GM23338 (cell line): ENCODE measurements at regions not wholly inside any gene's neighbourhood (a gene's known extent, or its start where the extent isn't known, plus 50 kb on each side); places are given as distances from the start of the nearest gene placed in this dataset.

ENCODE experiments used
- ATAC-seq: fragments of 200-7000 bp; cut with Tn5 transposase; 3 replicates; pipeline ENCODE4 v1.9.1; 2020
- DNase-seq: peaks from one replicate; pipeline ENCODE4 v3.0.0-alpha.2; 2015; ENCODE audit warnings: low spot score
- H2AFZ ChIP-seq: fragments of 200-600 bp; sonication (generic); 2 replicates; pipeline ENCODE4 v1.8.0; 2016; ENCODE audit warnings: antibody characterized with exemption, mild to moderate bottlenecking, moderate library complexity
- H3F3A ChIP-seq: fragments of 200-600 bp; sonication (generic); replicated peaks from 2 replicates; pipeline ENCODE4 v1.8.0; 2017; ENCODE audit warnings: antibody characterized with exemption, mixed run types, low read depth
- H3K27ac ChIP-seq: fragments of 200-600 bp; sonication (generic); 2 replicates; pipeline ENCODE4 v1.6.1; 2016; ENCODE audit warnings: low read depth
- H3K27me3 ChIP-seq: fragments of 200-600 bp; sonication (generic); 2 replicates; pipeline ENCODE4 v1.8.0; 2016; ENCODE audit warnings: mild to moderate bottlenecking, mixed run types, moderate library complexity; ENCODE audit not compliant: insufficient read depth
- H3K36me3 ChIP-seq: fragments of 200-600 bp; sonication (generic); 2 replicates; pipeline ENCODE4 v1.8.0; 2016; ENCODE audit warnings: mild to moderate bottlenecking; ENCODE audit not compliant: insufficient read depth
- H3K4me1 ChIP-seq: fragments of 200-600 bp; sonication (generic); 2 replicates; pipeline ENCODE4 v1.8.0; 2016; ENCODE audit warnings: mild to moderate bottlenecking, moderate library complexity; ENCODE audit not compliant: insufficient read depth
- H3K4me2 ChIP-seq: fragments of 200-600 bp; sonication (generic); 2 replicates; pipeline ENCODE4 v1.7.1; 2017; ENCODE audit warnings: mixed run types
- H3K4me3 ChIP-seq: fragments of 200-600 bp; sonication (generic); 2 replicates; pipeline ENCODE4 v1.6.1; 2016; ENCODE audit warnings: mixed run types
- H3K79me2 ChIP-seq: fragments of 200-600 bp; sonication (generic); replicated peaks from 2 replicates; pipeline ENCODE4 v1.8.0; 2017; ENCODE audit warnings: mild to moderate bottlenecking; ENCODE audit not compliant: insufficient read depth
- H3K9me2 ChIP-seq: fragments of 200-600 bp; sonication (generic); 2 replicates; pipeline ENCODE4 v1.8.0; 2017; ENCODE audit not compliant: insufficient read depth
- H4K20me1 ChIP-seq: fragments of 200-600 bp; sonication (generic); replicated peaks from 2 replicates; pipeline ENCODE4 v1.8.0; 2017; ENCODE audit warnings: mild to moderate bottlenecking; ENCODE audit not compliant: insufficient read depth
- H3K27ac Mint-ChIP-seq: 2 replicates; pipeline ENCODE4 v1.8.0; 2020; ENCODE audit warnings: inconsistent platforms, mild to moderate bottlenecking, moderate library complexity, mixed read lengths
- H3K27me3 Mint-ChIP-seq: 3 replicates; pipeline ENCODE4 v1.8.0; 2022; ENCODE audit warnings: low read depth, mild to moderate bottlenecking, moderate library complexity, mixed read lengths, inconsistent platforms; ENCODE audit not compliant: insufficient read depth, poor library complexity
- H3K36me3 Mint-ChIP-seq: 3 replicates; pipeline ENCODE4 v1.8.0; 2021; ENCODE audit warnings: low read depth, mild to moderate bottlenecking, inconsistent platforms, moderate library complexity, mixed read lengths
- H3K4me1 Mint-ChIP-seq: 3 replicates; pipeline ENCODE4 v1.8.0; 2020; ENCODE audit warnings: mild to moderate bottlenecking, inconsistent platforms, mixed read lengths
- H3K4me3 Mint-ChIP-seq: 3 replicates; pipeline ENCODE4 v1.8.0; 2021; ENCODE audit warnings: moderate library complexity, mild to moderate bottlenecking, inconsistent platforms, mixed read lengths
- H3K9me3 Mint-ChIP-seq: 3 replicates; pipeline ENCODE4 v1.8.0; 2020; ENCODE audit warnings: moderate library complexity, mild to moderate bottlenecking, inconsistent platforms, mixed read lengths
- CREB1 ChIP-seq: fragments of 250-450 bp; sonication (Bioruptor Pico); IDR thresholded peaks from 2 replicates; pipeline ENCODE4 v1.5.0; 2020; ENCODE audit warnings: low read depth, mild to moderate bottlenecking, moderate library complexity
- EZH2 ChIP-seq: fragments of 200-600 bp; sonication (generic); IDR thresholded peaks from one replicate; pipeline ENCODE4 v1.8.0; 2017; ENCODE audit warnings: antibody characterized with exemption, mild to moderate bottlenecking, low read depth; ENCODE audit not compliant: unreplicated experiment
- ZNF114 ChIP-seq: fragments of 250-450 bp; sonication (Bioruptor Pico); IDR thresholded peaks from 2 replicates; pipeline ENCODE4 v1.5.0; 2020; ENCODE audit warnings: mild to moderate bottlenecking, moderate library complexity
- ZNF331 ChIP-seq: fragments of 250-450 bp; sonication (Bioruptor Pico); IDR thresholded peaks from 2 replicates; pipeline ENCODE4 v1.5.0; 2020; ENCODE audit warnings: low read depth, mild to moderate bottlenecking, moderate library complexity
- TF ChIP-seq, protein P1 (sequence below): fragments of 250-450 bp; sonication (Bioruptor Pico); IDR thresholded peaks from 2 replicates; pipeline ENCODE4 v1.5.0; 2020; ENCODE audit warnings: mild to moderate bottlenecking, moderate library complexity

GRCh38 chr3:69458803-69459365 is 73.0 kb upstream of the FRMD4B start (continued):
- TF ChIP-seq, protein P1, sequence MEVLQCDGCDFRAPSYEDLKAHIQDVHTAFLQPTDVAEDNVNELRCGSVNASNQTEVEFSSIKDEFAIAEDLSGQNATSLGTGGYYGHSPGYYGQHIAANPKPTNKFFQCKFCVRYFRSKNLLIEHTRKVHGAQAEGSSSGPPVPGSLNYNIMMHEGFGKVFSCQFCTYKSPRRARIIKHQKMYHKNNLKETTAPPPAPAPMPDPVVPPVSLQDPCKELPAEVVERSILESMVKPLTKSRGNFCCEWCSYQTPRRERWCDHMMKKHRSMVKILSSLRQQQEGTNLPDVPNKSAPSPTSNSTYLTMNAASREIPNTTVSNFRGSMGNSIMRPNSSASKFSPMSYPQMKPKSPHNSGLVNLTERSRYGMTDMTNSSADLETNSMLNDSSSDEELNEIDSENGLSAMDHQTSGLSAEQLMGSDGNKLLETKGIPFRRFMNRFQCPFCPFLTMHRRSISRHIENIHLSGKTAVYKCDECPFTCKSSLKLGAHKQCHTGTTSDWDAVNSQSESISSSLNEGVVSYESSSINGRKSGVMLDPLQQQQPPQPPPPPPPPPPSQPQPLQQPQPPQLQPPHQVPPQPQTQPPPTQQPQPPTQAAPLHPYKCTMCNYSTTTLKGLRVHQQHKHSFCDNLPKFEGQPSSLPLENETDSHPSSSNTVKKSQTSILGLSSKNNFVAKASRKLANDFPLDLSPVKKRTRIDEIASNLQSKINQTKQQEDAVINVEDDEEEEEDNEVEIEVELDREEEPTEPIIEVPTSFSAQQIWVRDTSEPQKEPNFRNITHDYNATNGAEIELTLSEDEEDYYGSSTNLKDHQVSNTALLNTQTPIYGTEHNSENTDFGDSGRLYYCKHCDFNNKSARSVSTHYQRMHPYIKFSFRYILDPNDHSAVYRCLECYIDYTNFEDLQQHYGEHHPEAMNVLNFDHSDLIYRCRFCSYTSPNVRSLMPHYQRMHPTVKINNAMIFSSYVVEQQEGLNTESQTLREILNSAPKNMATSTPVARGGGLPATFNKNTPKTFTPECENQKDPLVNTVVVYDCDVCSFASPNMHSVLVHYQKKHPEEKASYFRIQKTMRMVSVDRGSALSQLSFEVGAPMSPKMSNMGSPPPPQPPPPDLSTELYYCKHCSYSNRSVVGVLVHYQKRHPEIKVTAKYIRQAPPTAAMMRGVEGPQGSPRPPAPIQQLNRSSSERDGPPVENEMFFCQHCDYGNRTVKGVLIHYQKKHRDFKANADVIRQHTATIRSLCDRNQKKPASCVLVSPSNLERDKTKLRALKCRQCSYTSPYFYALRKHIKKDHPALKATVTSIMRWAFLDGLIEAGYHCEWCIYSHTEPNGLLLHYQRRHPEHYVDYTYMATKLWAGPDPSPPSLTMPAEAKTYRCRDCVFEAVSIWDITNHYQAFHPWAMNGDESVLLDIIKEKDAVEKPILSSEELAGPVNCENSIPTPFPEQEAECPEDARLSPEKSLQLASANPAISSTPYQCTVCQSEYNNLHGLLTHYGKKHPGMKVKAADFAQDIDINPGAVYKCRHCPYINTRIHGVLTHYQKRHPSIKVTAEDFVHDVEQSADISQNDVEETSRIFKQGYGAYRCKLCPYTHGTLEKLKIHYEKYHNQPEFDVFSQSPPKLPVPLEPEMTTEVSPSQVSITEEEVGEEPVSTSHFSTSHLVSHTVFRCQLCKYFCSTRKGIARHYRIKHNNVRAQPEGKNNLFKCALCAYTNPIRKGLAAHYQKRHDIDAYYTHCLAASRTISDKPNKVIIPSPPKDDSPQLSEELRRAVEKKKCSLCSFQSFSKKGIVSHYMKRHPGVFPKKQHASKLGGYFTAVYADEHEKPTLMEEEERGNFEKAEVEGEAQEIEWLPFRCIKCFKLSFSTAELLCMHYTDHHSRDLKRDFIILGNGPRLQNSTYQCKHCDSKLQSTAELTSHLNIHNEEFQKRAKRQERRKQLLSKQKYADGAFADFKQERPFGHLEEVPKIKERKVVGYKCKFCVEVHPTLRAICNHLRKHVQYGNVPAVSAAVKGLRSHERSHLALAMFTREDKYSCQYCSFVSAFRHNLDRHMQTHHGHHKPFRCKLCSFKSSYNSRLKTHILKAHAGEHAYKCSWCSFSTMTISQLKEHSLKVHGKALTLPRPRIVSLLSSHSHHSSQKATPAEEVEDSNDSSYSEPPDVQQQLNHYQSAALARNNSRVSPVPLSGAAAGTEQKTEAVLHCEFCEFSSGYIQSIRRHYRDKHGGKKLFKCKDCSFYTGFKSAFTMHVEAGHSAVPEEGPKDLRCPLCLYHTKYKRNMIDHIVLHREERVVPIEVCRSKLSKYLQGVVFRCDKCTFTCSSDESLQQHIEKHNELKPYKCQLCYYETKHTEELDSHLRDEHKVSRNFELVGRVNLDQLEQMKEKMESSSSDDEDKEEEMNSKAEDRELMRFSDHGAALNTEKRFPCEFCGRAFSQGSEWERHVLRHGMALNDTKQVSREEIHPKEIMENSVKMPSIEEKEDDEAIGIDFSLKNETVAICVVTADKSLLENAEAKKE (CRISPR knock-in tag): no peak
- no peak for TF ChIP-seq ZNF331

DNA sequence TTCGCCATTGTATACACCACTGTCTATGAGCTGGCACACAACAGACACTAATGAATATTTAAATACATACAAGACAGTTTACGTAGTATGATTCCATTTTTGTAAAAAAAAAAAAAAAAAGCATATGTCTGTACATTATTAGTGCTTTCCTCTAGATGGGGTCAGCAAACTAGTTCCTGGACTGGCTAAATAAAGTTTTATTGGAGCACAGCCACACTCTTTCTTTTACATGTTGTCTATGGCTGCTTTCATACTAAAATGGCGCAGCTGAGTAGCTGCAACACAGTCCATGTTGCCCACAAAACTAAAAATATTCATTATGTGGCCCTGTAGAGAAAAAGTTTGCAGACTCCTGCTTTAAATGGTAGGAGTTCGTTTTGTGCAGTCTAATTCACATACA is 70.7 kb upstream of the FRMD4B start:
- no peak overlapping the region for H3K4me3 ChIP-seq
- H3K27me3 Mint-ChIP-seq: no peaks in the 10 kb centered on the region
- no peaks in the 10 kb centered on the region for H3K36me3 Mint-ChIP-seq
- no peaks in the 10 kb centered on the region for H3K9me3 Mint-ChIP-seq
- H4K20me1 ChIP-seq: no peaks in the 10 kb centered on the region
- ATAC-seq: no peak
- H3K79me2 ChIP-seq: no peaks in the 10 kb centered on the region
- H3F3A ChIP-seq: no peaks in the 10 kb centered on the region
- no peak overlapping the region for H3K27ac ChIP-seq
- no peak overlapping the region for H2AFZ ChIP-seq
- no peaks in the 10 kb centered on the region for H3K4me1 ChIP-seq
- no peak overlapping the region for H3K4me2 ChIP-seq
- H3K9me2 ChIP-seq: no peaks in the 10 kb centered on the region
- no peak overlapping the region for H3K27ac Mint-ChIP-seq
- H3K4me1 Mint-ChIP-seq: peaks cover 9% of the 10 kb centered on the region
- H3K27me3 ChIP-seq: no peaks in the 10 kb centered on the region
- H3K36me3 ChIP-seq: no peaks in the 10 kb centered on the region
- no peak overlapping the region for H3K4me3 Mint-ChIP-seq
- DNase-seq: no peak
- no peak for TF ChIP-seq ZNF331
- no peak for TF ChIP-seq CREB1 (CRISPR knock-in tag)
- TF ChIP-seq ZNF114 (CRISPR knock-in tag): no peak
- TF ChIP-seq, protein P1 (CRISPR knock-in tag): no peak
- no peak for TF ChIP-seq EZH2
